OCI-LY3 (cell line): ENCODE measurements at regions not wholly inside any gene's neighbourhood (a gene's known extent, or its start where the extent isn't known, plus 50 kb on each side); places are given as distances from the start of the nearest gene placed in this dataset.

Source experiments
- EZH2phosphoT487 ChIP-seq: fragments of 200-600 bp; shearing (Covaris generic); IDR thresholded peaks from 2 replicates; pipeline ENCODE4 v1.6.1; 2018; ENCODE audit warnings: antibody characterized with exemption, mixed run types, low read depth
- TF ChIP-seq, protein P1 (sequence below): fragments of 200-600, 300-600 bp; sonication (generic); IDR thresholded peaks from 2 replicates; pipeline ENCODE4 v1.5.1; 2014; ENCODE audit warnings: antibody characterized with exemption, low read length, low read depth

DNA sequence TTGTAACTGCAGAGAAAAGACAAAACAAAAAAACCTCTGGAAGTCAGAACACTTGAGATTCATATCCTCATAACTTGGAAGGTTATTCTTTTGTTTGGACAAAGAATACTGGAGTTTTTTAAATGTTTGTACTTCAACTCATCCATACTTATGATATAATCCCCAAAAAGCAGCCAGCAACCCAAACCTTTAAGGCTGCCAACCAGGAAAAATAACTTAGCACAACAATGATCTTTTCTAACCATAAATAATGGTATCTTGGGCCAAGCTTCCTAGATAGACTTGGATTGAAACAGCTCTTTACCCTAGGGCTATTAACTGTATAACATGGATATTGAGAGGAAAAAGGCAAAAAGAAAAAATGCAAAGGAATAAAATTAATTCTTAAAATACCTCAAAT is 335.1 kb downstream of the LTN1 start:
- TF ChIP-seq, protein P1, sequence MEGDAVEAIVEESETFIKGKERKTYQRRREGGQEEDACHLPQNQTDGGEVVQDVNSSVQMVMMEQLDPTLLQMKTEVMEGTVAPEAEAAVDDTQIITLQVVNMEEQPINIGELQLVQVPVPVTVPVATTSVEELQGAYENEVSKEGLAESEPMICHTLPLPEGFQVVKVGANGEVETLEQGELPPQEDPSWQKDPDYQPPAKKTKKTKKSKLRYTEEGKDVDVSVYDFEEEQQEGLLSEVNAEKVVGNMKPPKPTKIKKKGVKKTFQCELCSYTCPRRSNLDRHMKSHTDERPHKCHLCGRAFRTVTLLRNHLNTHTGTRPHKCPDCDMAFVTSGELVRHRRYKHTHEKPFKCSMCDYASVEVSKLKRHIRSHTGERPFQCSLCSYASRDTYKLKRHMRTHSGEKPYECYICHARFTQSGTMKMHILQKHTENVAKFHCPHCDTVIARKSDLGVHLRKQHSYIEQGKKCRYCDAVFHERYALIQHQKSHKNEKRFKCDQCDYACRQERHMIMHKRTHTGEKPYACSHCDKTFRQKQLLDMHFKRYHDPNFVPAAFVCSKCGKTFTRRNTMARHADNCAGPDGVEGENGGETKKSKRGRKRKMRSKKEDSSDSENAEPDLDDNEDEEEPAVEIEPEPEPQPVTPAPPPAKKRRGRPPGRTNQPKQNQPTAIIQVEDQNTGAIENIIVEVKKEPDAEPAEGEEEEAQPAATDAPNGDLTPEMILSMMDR, result no peak
- TF ChIP-seq EZH2phosphoT487, result no peak
